ENCODE measurements at regions not wholly inside any gene's neighbourhood (a gene's known extent, or its start where the extent isn't known, plus 50 kb on each side); places are given as distances from the start of the nearest gene placed in this dataset.

DNA sequence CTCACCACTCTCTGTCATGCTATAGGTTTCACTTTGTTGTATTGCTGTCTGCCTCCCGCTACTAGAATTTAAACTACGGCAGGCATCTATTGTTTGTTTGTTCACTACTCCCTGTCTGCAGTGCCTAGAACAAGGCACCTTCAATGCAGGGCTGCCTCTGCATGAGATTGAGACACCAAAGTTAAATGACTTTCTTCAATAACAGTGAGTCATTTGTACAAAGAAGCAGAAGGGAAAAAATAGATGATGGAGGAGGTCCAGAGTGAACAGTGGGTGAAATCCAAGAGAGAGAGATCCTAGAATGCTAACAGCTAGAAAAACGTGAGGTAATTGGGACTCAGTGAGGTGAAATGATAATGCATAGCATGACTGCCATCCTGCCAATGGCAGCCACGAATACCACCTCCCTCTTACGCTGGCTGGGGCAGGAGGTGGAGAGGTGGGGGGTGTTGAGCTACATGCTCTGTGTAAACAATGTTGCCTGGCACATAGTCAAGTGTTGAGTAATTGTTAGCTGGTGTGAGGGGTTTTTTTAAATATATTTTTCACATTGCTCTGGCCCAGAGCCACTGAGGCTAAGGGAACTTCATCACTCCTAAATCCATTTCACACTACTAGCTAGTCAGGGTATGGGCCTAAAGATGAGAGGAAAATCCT, 367.6 kb downstream of the RPS29 start (continued):
- no peak for TF ChIP-seq TAF1 (conservative IDR thresholded peaks at IDR 0.05)
- TF ChIP-seq JUND (IDR thresholded peaks at IDR 0.05) = no peak

DNA sequence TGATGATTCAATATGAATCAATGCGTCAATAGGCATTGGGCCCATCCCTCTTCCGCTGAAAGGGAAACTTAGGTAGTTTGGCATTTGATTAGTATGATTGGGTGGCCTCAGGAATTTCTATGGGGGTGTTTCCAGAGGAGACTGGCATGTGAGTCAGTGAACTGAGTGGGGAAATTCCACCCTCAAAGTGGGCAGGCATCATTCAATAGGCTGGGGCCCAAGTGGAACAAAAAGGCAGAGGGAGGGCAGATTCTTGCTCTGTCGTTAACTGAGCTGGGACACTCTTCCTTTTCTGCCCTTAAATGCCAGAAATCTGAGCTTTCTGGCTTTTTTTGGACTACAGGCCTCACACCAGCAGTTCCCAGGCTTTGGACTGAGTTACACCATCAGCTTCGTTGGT, 373.5 kb downstream of the RPS29 start:
- 84% methylated on average over 4 of the region's 4 CpGs for WGBS
- DNase-seq (ENCODE audit: low spot score) = no peak
- TF ChIP-seq EGR1 (IDR thresholded peaks at IDR 0.05; ENCODE audit: low read depth in 2 of 2) (no peak), JUND (IDR thresholded peaks at IDR 0.05) (no peak), RXRA (IDR thresholded peaks at IDR 0.05) (no peak), FOXA2 (IDR thresholded peaks at IDR 0.05) (no peak), FOXA1 (IDR thresholded peaks at IDR 0.05) (no peak), HNF4G (IDR thresholded peaks at IDR 0.05) (no peak), NR2F2 (IDR thresholded peaks at IDR 0.05) (no peak), YY1 (IDR thresholded peaks at IDR 0.05) (no peak), SP1 (IDR thresholded peaks at IDR 0.05) (no peak), RAD21 (IDR thresholded peaks at IDR 0.05) (no peak), HNF4A (conservative IDR thresholded peaks at IDR 0.05) (no peak), GABPA (IDR thresholded peaks at IDR 0.05 in 1 of 2, conservative IDR thresholded peaks at IDR 0.05 in 1 of 2) (no peak), TAF1 (conservative IDR thresholded peaks at IDR 0.05) (no peak)
- TF ChIP-seq, protein P1, sequence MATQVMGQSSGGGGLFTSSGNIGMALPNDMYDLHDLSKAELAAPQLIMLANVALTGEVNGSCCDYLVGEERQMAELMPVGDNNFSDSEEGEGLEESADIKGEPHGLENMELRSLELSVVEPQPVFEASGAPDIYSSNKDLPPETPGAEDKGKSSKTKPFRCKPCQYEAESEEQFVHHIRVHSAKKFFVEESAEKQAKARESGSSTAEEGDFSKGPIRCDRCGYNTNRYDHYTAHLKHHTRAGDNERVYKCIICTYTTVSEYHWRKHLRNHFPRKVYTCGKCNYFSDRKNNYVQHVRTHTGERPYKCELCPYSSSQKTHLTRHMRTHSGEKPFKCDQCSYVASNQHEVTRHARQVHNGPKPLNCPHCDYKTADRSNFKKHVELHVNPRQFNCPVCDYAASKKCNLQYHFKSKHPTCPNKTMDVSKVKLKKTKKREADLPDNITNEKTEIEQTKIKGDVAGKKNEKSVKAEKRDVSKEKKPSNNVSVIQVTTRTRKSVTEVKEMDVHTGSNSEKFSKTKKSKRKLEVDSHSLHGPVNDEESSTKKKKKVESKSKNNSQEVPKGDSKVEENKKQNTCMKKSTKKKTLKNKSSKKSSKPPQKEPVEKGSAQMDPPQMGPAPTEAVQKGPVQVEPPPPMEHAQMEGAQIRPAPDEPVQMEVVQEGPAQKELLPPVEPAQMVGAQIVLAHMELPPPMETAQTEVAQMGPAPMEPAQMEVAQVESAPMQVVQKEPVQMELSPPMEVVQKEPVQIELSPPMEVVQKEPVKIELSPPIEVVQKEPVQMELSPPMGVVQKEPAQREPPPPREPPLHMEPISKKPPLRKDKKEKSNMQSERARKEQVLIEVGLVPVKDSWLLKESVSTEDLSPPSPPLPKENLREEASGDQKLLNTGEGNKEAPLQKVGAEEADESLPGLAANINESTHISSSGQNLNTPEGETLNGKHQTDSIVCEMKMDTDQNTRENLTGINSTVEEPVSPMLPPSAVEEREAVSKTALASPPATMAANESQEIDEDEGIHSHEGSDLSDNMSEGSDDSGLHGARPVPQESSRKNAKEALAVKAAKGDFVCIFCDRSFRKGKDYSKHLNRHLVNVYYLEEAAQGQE (IDR thresholded peaks at IDR 0.05) = no peak
- TF ChIP-seq, protein P2, sequence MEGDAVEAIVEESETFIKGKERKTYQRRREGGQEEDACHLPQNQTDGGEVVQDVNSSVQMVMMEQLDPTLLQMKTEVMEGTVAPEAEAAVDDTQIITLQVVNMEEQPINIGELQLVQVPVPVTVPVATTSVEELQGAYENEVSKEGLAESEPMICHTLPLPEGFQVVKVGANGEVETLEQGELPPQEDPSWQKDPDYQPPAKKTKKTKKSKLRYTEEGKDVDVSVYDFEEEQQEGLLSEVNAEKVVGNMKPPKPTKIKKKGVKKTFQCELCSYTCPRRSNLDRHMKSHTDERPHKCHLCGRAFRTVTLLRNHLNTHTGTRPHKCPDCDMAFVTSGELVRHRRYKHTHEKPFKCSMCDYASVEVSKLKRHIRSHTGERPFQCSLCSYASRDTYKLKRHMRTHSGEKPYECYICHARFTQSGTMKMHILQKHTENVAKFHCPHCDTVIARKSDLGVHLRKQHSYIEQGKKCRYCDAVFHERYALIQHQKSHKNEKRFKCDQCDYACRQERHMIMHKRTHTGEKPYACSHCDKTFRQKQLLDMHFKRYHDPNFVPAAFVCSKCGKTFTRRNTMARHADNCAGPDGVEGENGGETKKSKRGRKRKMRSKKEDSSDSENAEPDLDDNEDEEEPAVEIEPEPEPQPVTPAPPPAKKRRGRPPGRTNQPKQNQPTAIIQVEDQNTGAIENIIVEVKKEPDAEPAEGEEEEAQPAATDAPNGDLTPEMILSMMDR (IDR thresholded peaks at IDR 0.05; ENCODE audit: low read depth, low read length, missing input control) = no peak
- TF ChIP-seq, protein P3, sequence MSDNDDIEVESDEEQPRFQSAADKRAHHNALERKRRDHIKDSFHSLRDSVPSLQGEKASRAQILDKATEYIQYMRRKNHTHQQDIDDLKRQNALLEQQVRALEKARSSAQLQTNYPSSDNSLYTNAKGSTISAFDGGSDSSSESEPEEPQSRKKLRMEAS (IDR thresholded peaks at IDR 0.05) = no peak
- TF ChIP-seq, protein P4, sequence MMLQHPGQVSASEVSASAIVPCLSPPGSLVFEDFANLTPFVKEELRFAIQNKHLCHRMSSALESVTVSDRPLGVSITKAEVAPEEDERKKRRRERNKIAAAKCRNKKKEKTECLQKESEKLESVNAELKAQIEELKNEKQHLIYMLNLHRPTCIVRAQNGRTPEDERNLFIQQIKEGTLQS (IDR thresholded peaks at IDR 0.05) = no peak
- TF ChIP-seq, protein P5, sequence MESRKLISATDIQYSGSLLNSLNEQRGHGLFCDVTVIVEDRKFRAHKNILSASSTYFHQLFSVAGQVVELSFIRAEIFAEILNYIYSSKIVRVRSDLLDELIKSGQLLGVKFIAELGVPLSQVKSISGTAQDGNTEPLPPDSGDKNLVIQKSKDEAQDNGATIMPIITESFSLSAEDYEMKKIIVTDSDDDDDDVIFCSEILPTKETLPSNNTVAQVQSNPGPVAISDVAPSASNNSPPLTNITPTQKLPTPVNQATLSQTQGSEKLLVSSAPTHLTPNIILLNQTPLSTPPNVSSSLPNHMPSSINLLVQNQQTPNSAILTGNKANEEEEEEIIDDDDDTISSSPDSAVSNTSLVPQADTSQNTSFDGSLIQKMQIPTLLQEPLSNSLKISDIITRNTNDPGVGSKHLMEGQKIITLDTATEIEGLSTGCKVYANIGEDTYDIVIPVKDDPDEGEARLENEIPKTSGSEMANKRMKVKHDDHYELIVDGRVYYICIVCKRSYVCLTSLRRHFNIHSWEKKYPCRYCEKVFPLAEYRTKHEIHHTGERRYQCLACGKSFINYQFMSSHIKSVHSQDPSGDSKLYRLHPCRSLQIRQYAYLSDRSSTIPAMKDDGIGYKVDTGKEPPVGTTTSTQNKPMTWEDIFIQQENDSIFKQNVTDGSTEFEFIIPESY (IDR thresholded peaks at IDR 0.05) = no peak
- no peaks in the 10 kb centered on the region for H3K4me1 ChIP-seq (ENCODE audit: control insufficient read depth in 4 of 4, insufficient read depth in 4 of 4, low read length in 3 of 4)
- H3K27ac ChIP-seq (ENCODE audit: low read depth in 1 of 2, low read length in 2 of 2) = no peak overlapping the region
- H3K9ac ChIP-seq (ENCODE audit: low read depth in 1 of 2, low read length in 2 of 2) = no peak overlapping the region
- H3K27me3 ChIP-seq (ENCODE audit: control insufficient read depth in 4 of 4, insufficient read depth in 4 of 4, low read length in 3 of 4) = peaks cover 0 to 6% (median 0%) of the 10 kb centered on the region in 4 donors
- H3K36me3 ChIP-seq (ENCODE audit: control insufficient read depth in 4 of 4, insufficient read depth in 3 of 4, low read depth in 1 of 4, low read length in 3 of 4) = no peaks in the 10 kb centered on the region
- H3K4me3 ChIP-seq (ENCODE audit: low read depth in 1 of 3, low read length in 3 of 3) = no peak overlapping the region
- H3K9me3 ChIP-seq (ENCODE audit: control insufficient read depth in 4 of 4, low read length in 3 of 4) = peaks cover 0 to 1% (median 0%) of the 10 kb centered on the region in 4 donors
